ENCODE measurements at regions not wholly inside any gene's neighbourhood (a gene's known extent, or its start where the extent isn't known, plus 50 kb on each side); places are given as distances from the start of the nearest gene placed in this dataset.

GRCh38 chr1:168792142-168792541, 63.1 kb upstream of the DPT start:
- TF ChIP-seq CTCF (IDR thresholded peaks at IDR 0.05) (no peak), POLR2A (IDR thresholded peaks at IDR 0.05) (no peak)

All from transverse colon (tissue), 3 donors.